Activated naive CD8-positive, alpha-beta T cell treated with anti-CD3 and anti-CD28 coated beads, Interleukin-2, amount 50 U/mL, for 16 hours (primary cell): ENCODE measurements at regions not wholly inside any gene's neighbourhood (a gene's known extent, or its start where the extent isn't known, plus 50 kb on each side); places are given as distances from the start of the nearest gene placed in this dataset.
"Not testable (repeated sequence)": the region's sequence is repeated elsewhere in the genome, so short reads cannot be mapped to it uniquely, and the experiment has no call there.

Experiments
- DNase-seq: peaks from one replicate; pipeline ENCODE4 v3.0.0-alpha.2; 2020; ENCODE audit warnings: low read depth, low spot score

- no peak for DNase-seq
Measured at GRCh38 chr1:101479945-101480344, 243.1 kb downstream of the S1PR1 start.

- DNase-seq = no peak
Measured at GRCh38 chr1:101482306-101482705, 245.5 kb downstream of the S1PR1 start.

- DNase-seq = no peak
Measured at GRCh38 chr1:101483982-101484688, 247.3 kb downstream of the S1PR1 start.

- no peak for DNase-seq
Measured at GRCh38 chr1:101484689-101485338, 248.0 kb downstream of the S1PR1 start.

GRCh38 chr1:101485712-101486111, 248.9 kb downstream of the S1PR1 start:
- no peak for DNase-seq

- not testable (repeated sequence) for DNase-seq
Measured at GRCh38 chr1:101492144-101492543, 255.3 kb downstream of the S1PR1 start.

GRCh38 chr1:101493920-101494319, 257.1 kb downstream of the S1PR1 start:
- not testable (repeated sequence) for DNase-seq

- DNase-seq = no peak
Measured at GRCh38 chr1:101496109-101496508, 259.3 kb downstream of the S1PR1 start.

GRCh38 chr1:101497881-101498559, 261.2 kb downstream of the S1PR1 start:
- no peak for DNase-seq

- not testable (repeated sequence) for DNase-seq
Measured at GRCh38 chr1:101504106-101504505, 267.3 kb downstream of the S1PR1 start.

GRCh38 chr1:101505240-101505639, 268.4 kb downstream of the S1PR1 start:
- not testable (repeated sequence) for DNase-seq

GRCh38 chr1:101506541-101507164, 269.8 kb downstream of the S1PR1 start:
- peak; percentile 12 for DNase-seq

GRCh38 chr1:101507547-101507971, 270.7 kb downstream of the S1PR1 start:
- no peak for DNase-seq

- no peak for DNase-seq
Measured at GRCh38 chr1:101508913-101509312, 272.1 kb downstream of the S1PR1 start.

GRCh38 chr1:101509370-101509769, 272.6 kb downstream of the S1PR1 start:
- no peak for DNase-seq

- no peak for DNase-seq
Measured at GRCh38 chr1:101511202-101511891, 274.5 kb downstream of the S1PR1 start.

GRCh38 chr1:101520302-101520701, 283.5 kb downstream of the S1PR1 start:
- DNase-seq = no peak

GRCh38 chr1:101522486-101522885, 285.7 kb downstream of the S1PR1 start:
- no peak for DNase-seq

- no peak for DNase-seq
Measured at GRCh38 chr1:101526813-101527212, 290.0 kb downstream of the S1PR1 start.

GRCh38 chr1:101532377-101532776, 295.6 kb downstream of the S1PR1 start:
- no peak for DNase-seq

GRCh38 chr1:101540161-101540560, 303.3 kb downstream of the S1PR1 start:
- no peak for DNase-seq

GRCh38 chr1:101546885-101547284, 310.1 kb downstream of the S1PR1 start:
- DNase-seq = no peak
